Tibial nerve (tissue), 4 donors: ENCODE measurements at regions not wholly inside any gene's neighbourhood (a gene's known extent, or its start where the extent isn't known, plus 50 kb on each side); places are given as distances from the start of the nearest gene placed in this dataset.

Experiments used
- CTCF ChIP-seq, 5 experiments: fragments of 200-600 bp in 3 of 5; fragments of 450-650 bp in 2 of 5; sonication (generic) in 3 of 5; IDR thresholded peaks; one replicate each; pipeline ENCODE4 v1.5.1; 2016 to 2019; ENCODE audit warnings: antibody characterized with exemption in 5 of 5, mild to moderate bottlenecking in 3 of 5, moderate library complexity in 2 of 5
- EP300 ChIP-seq, 2 donors: sonication (generic); formaldehyde crosslinking; IDR thresholded peaks; one replicate each; pipeline ENCODE4 v1.6.1; 2017; ENCODE audit warnings: antibody characterized with exemption in 2 of 2, mild to moderate bottlenecking in 1 of 2
- POLR2A ChIP-seq, 2 donors: fragments of 450-650 bp; IDR thresholded peaks; one replicate each; pipeline ENCODE4 v1.6.1; 2017; ENCODE audit warnings: antibody characterized with exemption in 2 of 2, mild to moderate bottlenecking in 2 of 2, moderate library complexity in 2 of 2

GRCh38 chr1:24998563-24999245, 68.6 kb upstream of the RUNX3 start:
- no peak for TF ChIP-seq CTCF (IDR thresholded peaks at IDR 0.05)
- no peak for TF ChIP-seq EP300 (IDR thresholded peaks at IDR 0.05)
- TF ChIP-seq POLR2A (IDR thresholded peaks at IDR 0.05) = no peak
